ENCODE measurements at regions not wholly inside any gene's neighbourhood (a gene's known extent, or its start where the extent isn't known, plus 50 kb on each side); places are given as distances from the start of the nearest gene placed in this dataset.

- no peaks in the 10 kb centered on the region for H3K36me3 ChIP-seq (ENCODE audit: insufficient read depth, low read length)
- Mint-ChIP-seq H3K27ac (ENCODE audit: unreplicated experiment) (no peak overlapping the region), H3K9me3 (ENCODE audit: unreplicated experiment) (no peaks in the 10 kb centered on the region), H3K27me3 (ENCODE audit: low read depth, unreplicated experiment) (peaks cover 6% of the 10 kb centered on the region), H3K4me1 (ENCODE audit: low read depth, unreplicated experiment) (peaks cover 4% of the 10 kb centered on the region), H3K4me3 (ENCODE audit: unreplicated experiment) (no peak overlapping the region), H3K36me3 (ENCODE audit: low read depth, unreplicated experiment) (no peaks in the 10 kb centered on the region)
- no peaks in the 10 kb centered on the region for H3K9me3 ChIP-seq (ENCODE audit: insufficient read depth, low read depth, low read length)
- H3K9ac ChIP-seq (ENCODE audit: low read length) = no peak overlapping the region
- H2AFZ ChIP-seq (ENCODE audit: low read depth, low read length) = no peak overlapping the region
- FAIRE-seq = no peak
- no peaks in the 10 kb centered on the region for H3K27me3 ChIP-seq (ENCODE audit: insufficient read depth, low read length)
- no peaks in the 10 kb centered on the region for H3K79me2 ChIP-seq (ENCODE audit: insufficient read depth, low read length)
- H3K4me3 ChIP-seq (ENCODE audit: insufficient read depth, low read depth, low read length) = no peak overlapping the region
- H3K4me1 ChIP-seq (ENCODE audit: insufficient read depth, low read length) = no peaks in the 10 kb centered on the region
- no peak overlapping the region for H3K4me2 ChIP-seq (ENCODE audit: low read length)
- no peak for DNase-seq (ENCODE audit: low read depth)
- no peak overlapping the region for H3K27ac ChIP-seq (ENCODE audit: low read depth, low read length)
- TF ChIP-seq EZH2 (IDR thresholded peaks at IDR 0.05; ENCODE audit: insufficient read depth, low read length) (no peak), CTCF (IDR thresholded peaks at IDR 0.05; ENCODE audit: insufficient read depth, low read depth, low read length) (no peak)
- no peaks in the 10 kb centered on the region for H4K20me1 ChIP-seq (ENCODE audit: insufficient read depth, low read length)
These were observed 324.4 kb upstream of the CFAP20DC start for GRCh38 chr3:59374091-59374817.

- Histone ChIP-seq H3K27me3 (ENCODE audit: insufficient read depth, low read length) (no peaks in the 10 kb centered on the region), H4K20me1 (ENCODE audit: insufficient read depth, low read length) (no peaks in the 10 kb centered on the region), H3K79me2 (ENCODE audit: insufficient read depth, low read length) (no peaks in the 10 kb centered on the region), H3K4me2 (ENCODE audit: low read length) (no peak overlapping the region), H3K4me3 (ENCODE audit: insufficient read depth, low read depth, low read length) (no peak overlapping the region), H3K27ac (ENCODE audit: low read depth, low read length) (no peak overlapping the region), H2AFZ (ENCODE audit: low read depth, low read length) (no peak overlapping the region), H3K36me3 (ENCODE audit: insufficient read depth, low read length) (no peaks in the 10 kb centered on the region), H3K9ac (ENCODE audit: low read length) (no peak overlapping the region), H3K9me3 (ENCODE audit: insufficient read depth, low read depth, low read length) (no peaks in the 10 kb centered on the region), H3K4me1 (ENCODE audit: insufficient read depth, low read length) (peaks cover 8% of the 10 kb centered on the region)
- FAIRE-seq = no peak
- Mint-ChIP-seq H3K27ac (ENCODE audit: unreplicated experiment) (no peak overlapping the region), H3K4me3 (ENCODE audit: unreplicated experiment) (no peak overlapping the region), H3K4me1 (ENCODE audit: low read depth, unreplicated experiment) (peaks cover 13% of the 10 kb centered on the region), H3K27me3 (ENCODE audit: low read depth, unreplicated experiment) (peaks cover under 1% of the 10 kb centered on the region), H3K9me3 (ENCODE audit: unreplicated experiment) (no peaks in the 10 kb centered on the region), H3K36me3 (ENCODE audit: low read depth, unreplicated experiment) (no peaks in the 10 kb centered on the region)
- no peak for TF ChIP-seq CTCF (IDR thresholded peaks at IDR 0.05; ENCODE audit: insufficient read depth, low read depth, low read length)
- TF ChIP-seq EZH2 (IDR thresholded peaks at IDR 0.05; ENCODE audit: insufficient read depth, low read length) = no peak
- no peak for DNase-seq (ENCODE audit: low read depth)
These were observed 322.5 kb upstream of the CFAP20DC start for GRCh38 chr3:59372346-59372745.
